Spleen (tissue), 11 donors: ENCODE measurements at regions not wholly inside any gene's neighbourhood (a gene's known extent, or its start where the extent isn't known, plus 50 kb on each side); places are given as distances from the start of the nearest gene placed in this dataset.

Experiments used
- DNase-seq: peaks from one replicate; pipeline ENCODE4 v3.0.0-alpha.2; 2020
- H3K27ac ChIP-seq, 8 donors: fragments of 200-600 bp; sonication (generic) in 7 of 8; 1 replicate in 4 of 8; 2 replicates in 4 of 8; pipeline versions ENCODE4 v1.5.0 to v1.8.0; 2016 to 2021; ENCODE audit warnings: inconsistent platforms in 4 of 8, mild to moderate bottlenecking in 4 of 8, moderate library complexity in 1 of 8
- H3K27me3 ChIP-seq, 7 donors: fragments of 200-600 bp; sonication (generic) in 6 of 7; replicated peaks in 1 of 7; 1 replicate in 4 of 7; 2 replicates in 3 of 7; pipeline versions ENCODE4 v1.5.0 to v1.8.0; 2016 to 2021; ENCODE audit warnings: inconsistent platforms in 3 of 7, mild to moderate bottlenecking in 1 of 7
- H3K36me3 ChIP-seq, 6 donors: fragments of 200-600 bp; sonication (generic) in 5 of 6; 1 replicate in 4 of 6; 2 replicates in 2 of 6; pipeline versions ENCODE4 v1.5.0 to v1.8.0; 2016 to 2021; ENCODE audit warnings: inconsistent platforms in 2 of 6
- H3K4me1 ChIP-seq, 6 donors: fragments of 200-600 bp; sonication (generic) in 5 of 6; 1 replicate in 3 of 6; 2 replicates in 3 of 6; pipeline versions ENCODE4 v1.5.0 to v1.8.0; 2016 to 2021; ENCODE audit warnings: inconsistent platforms in 3 of 6
- H3K4me3 ChIP-seq, 8 donors: fragments of 200-600 bp; sonication (generic) in 7 of 8; 1 replicate in 4 of 8; 2 replicates in 4 of 8; pipeline versions ENCODE4 v1.5.0 to v1.8.0; 2016 to 2021; ENCODE audit warnings: inconsistent platforms in 4 of 8, mild to moderate bottlenecking in 4 of 8, moderate library complexity in 2 of 8
- H3K9me3 ChIP-seq, 8 donors: fragments of 200-600 bp; sonication (generic) in 7 of 8; 1 replicate in 4 of 8; 2 replicates in 4 of 8; pipeline versions ENCODE4 v1.5.0 to v1.8.0; 2016 to 2021; ENCODE audit warnings: inconsistent platforms in 4 of 8
- CTCF ChIP-seq, 11 experiments: fragments of 200-600 bp in 7 of 11; fragments of 450-650 bp in 4 of 11; sonication (generic) in 4 of 11; IDR thresholded peaks in 8 of 11; conservative IDR thresholded peaks in 3 of 11; 1 replicate in 7 of 11; 2 replicates in 4 of 11; pipeline versions ENCODE4 v1.4.0 to v1.8.0; 2016 to 2021; ENCODE audit warnings: antibody characterized with exemption in 11 of 11, inconsistent platforms in 4 of 11, mild to moderate bottlenecking in 1 of 11
- POLR2A ChIP-seq, 3 donors: fragments of 450-650 bp; IDR thresholded peaks; one replicate each; pipeline ENCODE4 v1.5.1; 2017; ENCODE audit warnings: antibody characterized with exemption in 3 of 3, mild to moderate bottlenecking in 1 of 3
- POLR2AphosphoS5 ChIP-seq, 3 donors: sonication (generic); formaldehyde crosslinking; IDR thresholded peaks; one replicate each; pipeline ENCODE4 v1.5.1; 2017; ENCODE audit warnings: antibody characterized with exemption in 3 of 3
- WGBS, 5 donors: extraction: QIAGEN DNeasy Blood & Tissue Kit in 3 of 5; methylation state at CpG; one replicate each; pipeline versions ENCODE4 v1.1.5 to v1.1.7; 2013 to 2018; 5-methylcytosine and 5-hydroxymethylcytosine counted together
- intact Hi-C: fragments of 100-400 bp; cut with DNase I; formaldehyde crosslinking; loops from one replicate; pipeline ENCODE4 v1.15.0; 2023; ENCODE audit warnings: low total_unique reads
- donor health status: healthy with polysubstance abuse.
- donor health status: DM: no; HTN: no; CAD: no; lungs with moderate emphysema.
- donor health status: DM: no; HTN: no; CAD: no.
- donor health status: Bipolar disorder and iron deficiency.
- donor health status: healthy.
- donor health status: DM: no; HTN: no; CAD: no.
- donor health status: DM: yes; HTN: yes; CAD: no.

GRCh38 chr13:107518780-107519179 lies 696.6 kb downstream of the LIG4 start:
- no peak for DNase-seq
- 77 to 85% (median 80%) methylated on average over 4 of the region's 4 CpGs for WGBS, 5 donors
- no peaks in the 10 kb centered on the region for H3K36me3 ChIP-seq
- no peaks in the 10 kb centered on the region for H3K27me3 ChIP-seq
- H3K9me3 ChIP-seq = peaks cover 0 to 17% (median 5%) of the 10 kb centered on the region in 8 donors
- intact Hi-C loops = no loop called here
- no peak for TF ChIP-seq CTCF (IDR thresholded peaks at IDR 0.05 in 8 of 11, conservative IDR thresholded peaks at IDR 0.05 in 3 of 11)
- H3K4me3 ChIP-seq = no peak overlapping the region
- no peaks in the 10 kb centered on the region for H3K4me1 ChIP-seq
- H3K27ac ChIP-seq = no peak overlapping the region

DNA sequence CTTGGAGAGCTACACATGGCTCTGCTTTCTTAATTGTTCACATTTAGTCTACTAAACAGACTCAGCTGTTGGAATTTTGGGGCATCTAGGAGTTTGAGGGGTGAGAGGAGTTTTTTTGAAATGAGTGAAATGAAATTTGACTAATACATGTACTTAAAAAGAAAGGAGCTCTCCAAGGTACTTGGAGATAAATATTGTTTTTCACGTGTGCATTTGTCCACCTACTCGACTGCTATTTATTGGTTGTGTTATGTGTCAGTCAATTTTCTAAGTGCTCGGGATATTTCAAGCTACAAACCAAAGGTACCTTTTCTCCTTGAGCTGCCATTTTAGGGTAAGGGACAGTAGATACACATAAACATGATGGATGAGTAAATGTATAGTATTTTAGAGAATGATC lies 697.0 kb downstream of the LIG4 start:
- Histone ChIP-seq H3K4me1 (no peaks in the 10 kb centered on the region), H3K9me3 (peaks cover 0 to 21% (median 5%) of the 10 kb centered on the region in 8 donors), H3K4me3 (no peak overlapping the region), H3K36me3 (no peaks in the 10 kb centered on the region), H3K27ac (no peak overlapping the region), H3K27me3 (no peaks in the 10 kb centered on the region)
- DNase-seq = no peak
- intact Hi-C loops = no loop called here
- TF ChIP-seq POLR2A (IDR thresholded peaks at IDR 0.05) (no peak), CTCF (IDR thresholded peaks at IDR 0.05 in 8 of 11, conservative IDR thresholded peaks at IDR 0.05 in 3 of 11) (no peak), POLR2AphosphoS5 (IDR thresholded peaks at IDR 0.05) (no peak)
- 63 to 74% (median 68%) methylated on average over 3 of the region's 3 CpGs for WGBS, 5 donors

DNA sequence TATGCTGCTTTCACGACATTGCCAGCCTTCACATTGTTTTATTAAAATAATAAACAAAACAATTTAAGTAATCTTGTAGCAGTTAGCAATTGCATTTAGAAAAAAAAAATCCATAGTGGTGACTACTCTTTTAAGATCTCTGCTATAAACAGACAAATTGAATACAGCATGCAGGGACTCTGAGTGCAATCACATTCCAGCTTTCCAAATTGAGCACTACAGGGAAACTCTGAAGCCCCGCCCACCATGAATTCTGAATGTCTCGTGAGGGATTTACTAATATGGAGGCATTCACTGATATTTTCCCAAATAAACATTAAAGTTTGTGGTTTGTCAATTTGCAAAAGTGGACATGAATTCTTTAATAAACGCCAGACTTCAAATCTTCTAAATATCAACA lies 698.8 kb downstream of the LIG4 start:
- H3K36me3 ChIP-seq = no peaks in the 10 kb centered on the region

GRCh38 chr13:107512551-107512950 lies 702.8 kb downstream of the LIG4 start:
- intact Hi-C loops = no loop called here
- Histone ChIP-seq H3K36me3 (no peaks in the 10 kb centered on the region), H3K27me3 (no peaks in the 10 kb centered on the region), H3K9me3 (peaks cover 0 to 9% (median 1%) of the 10 kb centered on the region in 8 donors), H3K4me1 (no peaks in the 10 kb centered on the region), H3K4me3 (no peak overlapping the region), H3K27ac (no peak overlapping the region)
- no peak for DNase-seq
- 87 to 93% (median 91%) methylated on average over 6 of the region's 6 CpGs for WGBS, 5 donors
- TF ChIP-seq CTCF (IDR thresholded peaks at IDR 0.05 in 8 of 11, conservative IDR thresholded peaks at IDR 0.05 in 3 of 11) (no peak), POLR2A (IDR thresholded peaks at IDR 0.05) (no peak), POLR2AphosphoS5 (IDR thresholded peaks at IDR 0.05) (no peak)

More for the DNA sequence above, 698.8 kb downstream of the LIG4 start:
- intact Hi-C loops = no loop called here
- H3K27me3 ChIP-seq = no peaks in the 10 kb centered on the region
- DNase-seq = no peak
- H3K9me3 ChIP-seq = peaks cover 0 to 21% (median 5%) of the 10 kb centered on the region in 8 donors
- WGBS, 5 donors = 79 to 93% (median 81%) methylated on average over 4 of the region's 4 CpGs
- H3K27ac ChIP-seq = no peak overlapping the region
- no peak overlapping the region for H3K4me3 ChIP-seq
- TF ChIP-seq POLR2AphosphoS5 (IDR thresholded peaks at IDR 0.05) (no peak), POLR2A (IDR thresholded peaks at IDR 0.05) (no peak), CTCF (IDR thresholded peaks at IDR 0.05 in 8 of 11, conservative IDR thresholded peaks at IDR 0.05 in 3 of 11) (no peak)
- H3K4me1 ChIP-seq = no peaks in the 10 kb centered on the region
